GM21717 (cell line): ENCODE measurements at regions not wholly inside any gene's neighbourhood (a gene's known extent, or its start where the extent isn't known, plus 50 kb on each side); places are given as distances from the start of the nearest gene placed in this dataset.
"Not testable (repeated sequence)": the region's sequence is repeated elsewhere in the genome, so short reads cannot be mapped to it uniquely, and the experiment has no call there.

Experiments
- ATAC-seq: cut with Tn5 transposase; IDR thresholded peaks from one replicate; pipeline ENCODE4 v1.9.1; 2021; ENCODE audit warnings: mild to moderate bottlenecking, moderate library complexity; ENCODE audit not compliant: unreplicated experiment

DNA sequence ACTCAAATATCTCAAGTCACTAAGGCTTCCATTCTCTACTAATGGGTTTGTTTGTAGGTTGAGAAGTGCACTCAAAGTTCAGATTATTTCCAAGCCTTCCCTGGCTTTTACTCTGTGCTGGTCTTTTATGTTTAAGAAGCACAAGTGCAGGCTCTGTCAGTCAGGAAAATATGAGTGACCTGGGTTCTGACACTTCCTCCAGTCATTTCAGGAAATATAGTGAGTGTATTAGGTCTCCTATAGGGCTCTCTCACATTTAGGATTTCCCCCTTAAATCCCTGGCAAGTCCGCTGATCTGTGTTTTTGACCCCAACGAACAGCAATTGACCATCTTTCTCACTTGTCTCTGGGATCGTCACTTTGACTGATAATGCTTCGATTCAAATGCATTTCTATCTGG lies 210.2 kb downstream of the ARPP21 start:
- ATAC-seq, result no peak

DNA sequence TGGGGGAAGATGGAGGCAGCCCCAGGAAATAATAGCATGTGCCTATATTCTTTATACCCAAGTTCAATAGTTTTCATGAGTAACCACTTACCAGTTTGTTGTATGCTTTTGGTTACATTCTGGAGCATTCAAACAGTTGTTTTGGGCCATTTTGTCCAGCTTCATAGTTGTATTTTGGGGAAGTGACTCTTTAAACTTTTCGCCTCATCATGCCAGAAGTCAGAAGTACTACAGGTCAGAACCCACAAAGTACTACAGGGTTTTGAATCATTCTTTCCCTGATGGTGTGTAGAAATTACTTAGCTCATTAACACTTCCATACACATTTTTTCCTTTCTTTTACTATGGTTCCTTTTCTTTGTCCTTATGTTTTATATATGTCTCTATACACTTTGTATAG lies 210.6 kb downstream of the ARPP21 start:
- ATAC-seq, result no peak

DNA sequence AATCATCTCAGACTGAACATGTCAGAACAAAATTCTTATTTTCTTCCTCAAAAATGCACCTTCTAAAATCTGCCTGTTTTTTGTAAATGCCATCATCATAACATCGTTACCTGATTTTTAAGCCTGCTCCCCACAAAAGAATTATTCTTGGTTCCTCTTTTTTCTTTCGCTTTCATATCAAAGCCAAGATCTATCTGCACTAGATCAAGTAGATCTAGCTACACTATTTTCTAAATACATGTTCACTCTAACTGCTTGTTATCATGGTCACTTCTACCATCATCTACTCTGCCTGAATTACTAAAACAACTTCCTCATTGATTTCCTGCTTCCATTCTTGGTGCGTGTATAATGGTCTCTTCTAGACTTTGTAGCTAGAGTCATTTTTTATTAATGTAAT lies 217.7 kb downstream of the ARPP21 start:
- peak; percentile 95 for ATAC-seq

DNA sequence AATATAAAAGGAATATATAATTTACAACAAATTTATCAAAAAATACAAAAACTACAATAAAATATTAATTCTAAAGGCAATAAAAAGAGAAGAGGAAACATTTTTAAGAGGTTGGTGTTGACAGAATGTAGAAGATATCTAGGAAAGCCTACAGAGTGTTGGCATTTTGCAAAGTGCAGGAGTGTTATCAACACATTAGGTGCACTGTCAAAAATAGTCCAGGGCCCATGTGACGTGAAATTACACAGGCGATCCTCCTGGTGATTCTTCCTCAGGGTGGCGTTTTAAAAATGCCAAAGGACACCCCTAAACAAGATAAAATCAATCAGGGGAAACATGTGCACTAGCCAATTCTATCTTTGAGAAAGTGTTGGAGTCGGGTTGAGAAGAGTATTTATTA lies 222.7 kb downstream of the ARPP21 start:
- no peak for ATAC-seq

DNA sequence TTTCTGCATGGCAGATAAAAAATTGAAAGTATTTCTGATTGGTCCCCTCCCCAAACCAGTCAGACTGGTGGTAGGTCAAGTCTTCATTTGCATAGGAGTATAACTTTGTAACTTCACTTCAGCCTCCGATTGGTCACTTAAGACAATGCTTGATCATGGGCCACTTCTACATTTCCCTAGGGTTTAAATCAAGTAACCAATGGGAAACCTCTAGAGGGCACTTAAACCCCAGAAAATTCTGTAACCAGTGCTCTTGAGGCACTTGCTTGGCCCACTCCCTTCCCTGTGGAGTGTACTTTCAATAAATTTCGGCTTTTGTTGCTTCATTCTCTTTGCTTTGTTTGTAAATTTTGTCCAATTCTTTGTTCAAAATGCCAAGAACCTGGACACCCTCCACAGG lies 225.5 kb downstream of the ARPP21 start:
- ATAC-seq, result no peak

DNA sequence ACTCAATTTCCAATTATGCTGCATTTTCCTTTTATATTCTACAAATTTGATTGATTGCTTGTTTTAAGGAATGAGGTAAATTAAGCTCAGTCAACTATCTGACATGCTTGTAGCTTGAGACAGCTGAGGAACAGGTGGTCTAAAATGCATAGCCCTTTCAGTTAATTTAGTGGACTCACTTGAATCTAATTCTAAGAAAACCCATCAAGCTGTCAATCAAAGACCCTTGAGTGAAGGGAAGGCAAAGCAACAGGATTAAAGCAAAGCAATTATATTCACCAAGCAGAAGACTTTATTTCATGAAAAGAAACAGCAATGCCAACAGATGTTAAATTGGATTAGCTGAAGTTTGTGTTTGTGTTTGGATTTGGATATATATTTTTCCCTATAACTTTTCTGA lies 228.5 kb downstream of the ARPP21 start:
- ATAC-seq, result no peak

DNA sequence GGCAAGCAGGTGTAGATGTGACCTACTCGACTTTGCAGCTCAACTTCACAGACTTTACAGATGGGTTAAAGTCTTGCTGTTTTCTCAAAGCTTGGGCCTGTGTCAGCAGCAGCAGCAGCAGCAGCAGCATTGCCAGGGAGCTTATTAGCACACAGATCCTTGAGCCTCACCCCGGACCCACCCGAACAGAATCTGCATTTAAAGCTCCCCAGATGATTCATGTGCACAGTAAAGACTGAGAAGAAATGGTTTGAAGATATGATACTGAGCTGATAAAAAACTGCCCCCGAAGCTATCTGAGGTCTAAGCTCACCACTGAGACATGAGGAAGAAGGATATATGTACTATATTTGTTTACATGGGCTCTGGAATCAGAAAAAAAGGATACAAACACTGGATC lies 231.7 kb downstream of the ARPP21 start:
- no peak for ATAC-seq

DNA sequence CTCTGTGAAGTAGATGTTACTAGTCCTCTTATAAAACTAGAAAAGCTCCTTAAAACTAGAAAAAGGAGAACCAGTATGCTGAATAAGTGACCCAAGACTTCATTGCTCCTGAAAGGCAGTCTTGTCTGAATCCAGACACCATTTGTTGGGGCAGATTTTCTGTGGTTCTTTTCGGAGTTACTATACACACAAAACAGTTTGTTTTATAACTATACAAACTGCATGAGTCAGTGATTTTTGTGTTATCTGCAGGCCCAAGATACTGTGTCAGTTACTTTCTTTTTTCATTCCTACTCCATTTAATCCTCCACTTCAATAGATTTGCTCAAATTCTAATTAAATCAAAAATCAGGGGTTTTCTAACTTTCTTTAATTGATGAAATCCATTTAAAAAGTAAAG lies 244.6 kb downstream of the ARPP21 start:
- ATAC-seq, result no peak

DNA sequence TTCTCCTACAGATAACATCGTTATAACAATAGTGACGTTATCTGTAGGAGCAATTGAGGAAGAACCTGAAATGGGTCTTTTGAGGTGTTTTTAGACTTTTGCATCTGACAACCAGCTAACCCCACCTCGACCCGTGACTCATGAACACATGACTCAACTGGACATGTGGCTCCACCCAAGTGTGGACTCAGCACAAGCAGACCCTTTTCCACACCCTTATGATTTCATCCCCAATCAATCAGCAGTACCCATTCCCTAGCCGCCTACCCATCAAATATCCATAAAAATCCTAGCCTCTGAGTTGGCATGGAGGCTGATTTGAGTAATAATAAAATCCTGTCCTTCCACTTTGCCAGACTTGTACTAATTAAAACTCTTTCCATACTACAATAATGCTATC lies 255.4 kb downstream of the ARPP21 start:
- no peak for ATAC-seq

DNA sequence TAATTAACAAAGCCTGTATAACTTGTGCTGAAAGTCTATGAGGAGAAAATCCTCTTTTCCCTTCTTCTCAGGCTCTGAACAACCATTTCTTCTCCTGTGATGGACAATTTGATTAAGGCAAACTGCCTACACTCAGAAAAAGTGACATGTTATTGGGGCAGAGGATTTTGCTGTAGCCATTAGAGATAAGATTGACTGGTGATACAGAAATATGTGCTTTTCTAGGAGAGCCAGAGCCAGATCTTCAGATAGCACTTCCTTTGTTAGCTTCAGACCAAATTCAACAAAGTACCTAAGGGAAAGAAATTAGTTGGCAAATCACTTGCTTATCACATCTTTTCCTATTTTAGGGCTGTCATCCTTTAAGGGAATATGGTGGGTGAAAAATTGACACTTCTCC lies 259.9 kb downstream of the ARPP21 start:
- no peak for ATAC-seq

DNA sequence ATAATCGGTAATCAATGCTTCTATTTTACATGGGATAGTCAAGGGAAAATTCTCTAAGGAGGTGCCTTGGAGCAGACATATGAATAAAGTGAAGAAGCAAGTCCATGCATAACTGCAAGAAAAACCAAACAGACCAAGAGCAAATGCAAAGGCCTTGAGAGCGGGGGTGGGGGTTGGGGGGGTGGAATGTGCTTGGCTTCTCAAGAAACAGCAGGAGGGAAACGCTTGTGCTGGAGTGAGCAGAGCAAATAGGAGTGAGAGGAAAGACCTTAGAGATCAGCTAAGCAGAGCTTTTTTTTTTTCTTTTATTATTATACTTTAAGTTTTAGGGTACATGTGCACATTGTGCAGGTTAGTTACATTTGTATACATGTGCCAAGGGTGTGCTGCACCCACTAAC lies 260.8 kb downstream of the ARPP21 start:
- no peak for ATAC-seq

DNA sequence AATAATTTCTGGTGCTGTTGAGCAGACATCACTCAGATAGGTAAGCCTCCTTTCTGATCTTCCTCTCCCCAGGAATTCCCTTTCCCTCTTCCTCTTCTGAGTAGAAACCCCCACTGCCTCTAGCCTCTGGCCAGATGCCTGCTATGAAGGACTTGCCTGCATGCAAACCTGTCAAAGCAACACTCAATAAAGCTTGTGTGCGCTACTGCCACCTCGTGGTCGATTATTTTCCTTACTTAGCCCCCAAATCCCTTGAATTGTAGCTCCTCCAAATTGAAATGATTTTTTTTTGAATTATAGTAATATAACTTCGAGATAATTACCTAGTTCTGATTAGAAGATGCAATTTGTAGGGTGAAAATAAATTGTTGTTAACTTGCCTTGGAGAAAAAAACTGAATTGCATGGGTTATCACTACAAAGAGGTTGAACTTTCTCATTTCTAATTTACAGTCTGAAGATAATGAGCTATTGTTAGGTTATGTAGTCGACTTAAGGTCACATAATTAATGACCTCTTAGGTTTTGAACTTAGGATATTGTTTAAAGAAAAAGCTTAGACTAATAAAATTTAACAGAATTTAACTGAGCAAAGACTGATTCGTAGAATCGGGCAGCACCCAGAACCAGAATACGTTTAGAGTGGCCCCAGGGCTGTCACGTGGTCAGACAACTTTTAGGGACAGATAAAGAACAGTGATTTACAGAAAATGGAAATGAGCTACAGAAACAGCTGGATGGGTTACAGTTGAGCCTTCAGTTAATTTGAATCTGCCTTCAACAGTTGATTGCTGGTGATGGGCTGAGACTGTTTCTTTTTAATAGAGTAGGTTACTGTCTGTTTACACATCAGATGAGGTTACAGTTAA lies 269.3 kb downstream of the ARPP21 start:
- peak; percentile 78 for ATAC-seq

DNA sequence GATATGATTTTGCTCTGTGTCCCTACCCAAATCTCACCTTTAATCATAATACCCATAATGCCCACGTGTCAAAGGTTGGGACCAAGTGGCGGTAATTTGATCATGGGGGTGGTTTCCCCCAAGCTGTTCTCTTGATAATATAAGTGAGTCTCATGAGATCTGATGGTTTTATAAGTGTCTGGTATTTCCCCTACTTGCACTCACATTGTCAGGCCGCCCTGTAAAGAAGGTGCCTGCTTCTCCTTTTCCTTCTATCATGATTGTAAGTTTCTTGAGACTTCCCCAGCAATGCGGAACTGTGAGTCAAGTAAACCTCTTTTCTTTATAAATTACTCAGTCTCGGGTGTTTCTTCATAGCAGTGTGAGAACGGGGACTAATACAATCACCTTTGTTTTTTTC lies 279.8 kb downstream of the ARPP21 start:
- no peak for ATAC-seq

DNA sequence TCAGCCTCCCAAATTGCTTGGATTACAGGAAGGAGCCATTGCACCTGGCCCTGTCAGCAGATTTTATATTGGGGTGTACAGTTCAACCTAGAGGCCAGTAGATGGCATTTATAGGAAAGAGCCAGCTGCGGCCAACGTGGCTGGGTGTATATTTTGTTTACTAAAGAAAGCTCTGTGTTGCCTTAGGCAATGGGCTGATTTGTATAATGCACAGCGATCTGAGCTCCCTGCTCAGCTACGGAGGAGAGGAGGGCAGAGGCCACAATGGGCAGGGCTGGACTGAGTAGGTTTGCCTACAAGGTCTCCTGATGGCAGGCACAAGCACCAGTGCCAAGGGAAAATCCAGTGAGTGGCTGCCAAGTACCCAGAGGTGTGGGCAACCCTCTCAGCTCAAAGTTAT lies 282.4 kb downstream of the ARPP21 start:
- no peak for ATAC-seq

DNA sequence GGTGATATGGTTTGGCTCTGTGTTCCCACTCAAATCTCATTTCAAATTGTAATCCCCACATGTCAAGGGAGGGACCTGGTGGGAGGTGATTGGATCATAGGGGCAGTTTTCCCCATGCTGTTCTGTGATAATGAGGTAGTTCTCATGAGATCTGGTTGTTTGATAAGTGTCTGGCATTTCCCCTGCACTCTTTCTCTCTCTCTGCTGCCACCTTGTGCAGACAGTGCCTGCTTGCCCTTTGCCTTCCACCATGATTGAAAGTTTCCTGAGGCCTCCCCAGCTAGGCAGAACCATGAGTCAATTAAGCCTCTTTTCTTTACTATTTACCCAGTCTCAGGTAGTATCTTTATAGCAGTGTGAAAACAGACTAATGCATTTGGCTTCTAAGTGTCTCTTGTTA lies 284.7 kb downstream of the ARPP21 start:
- not testable (repeated sequence) for ATAC-seq

DNA sequence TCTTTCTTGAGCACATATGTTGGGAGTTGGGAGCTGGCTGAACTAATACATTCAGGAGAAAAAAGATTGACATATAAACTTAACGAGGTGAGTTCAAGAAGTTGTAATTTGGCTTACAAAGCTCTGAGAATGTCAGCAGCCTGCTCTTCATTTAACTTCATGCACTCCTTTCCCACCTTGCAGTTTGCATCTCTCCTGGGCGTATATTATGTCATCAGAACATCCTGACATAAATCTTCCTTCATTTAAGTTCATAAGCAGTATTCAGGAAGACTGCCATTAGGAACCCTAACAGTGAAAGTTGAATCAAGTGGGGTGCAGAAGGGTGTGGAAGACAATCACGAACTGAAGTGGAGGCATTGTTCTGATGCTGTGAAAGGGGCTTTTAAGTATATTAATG lies 288.1 kb downstream of the ARPP21 start:
- ATAC-seq, result no peak

DNA sequence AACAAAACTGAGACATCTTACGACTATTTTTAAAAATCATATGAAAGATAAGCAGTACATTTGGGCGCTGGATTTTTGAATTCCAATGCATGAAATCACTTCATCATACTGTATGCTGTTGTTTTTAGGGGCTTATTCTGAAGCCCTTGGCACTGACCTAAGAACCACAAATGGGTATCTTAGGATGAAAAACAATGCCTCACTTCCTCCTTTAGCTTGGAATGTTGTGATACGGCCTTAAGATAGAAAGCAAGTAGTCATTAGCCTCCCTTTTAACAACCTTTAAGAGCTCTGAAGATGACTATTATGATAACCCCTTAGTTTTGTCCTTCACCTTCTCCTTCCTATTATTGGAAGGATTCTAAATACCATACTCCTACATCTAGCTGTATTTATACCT lies 289.8 kb downstream of the ARPP21 start:
- ATAC-seq, result no peak

DNA sequence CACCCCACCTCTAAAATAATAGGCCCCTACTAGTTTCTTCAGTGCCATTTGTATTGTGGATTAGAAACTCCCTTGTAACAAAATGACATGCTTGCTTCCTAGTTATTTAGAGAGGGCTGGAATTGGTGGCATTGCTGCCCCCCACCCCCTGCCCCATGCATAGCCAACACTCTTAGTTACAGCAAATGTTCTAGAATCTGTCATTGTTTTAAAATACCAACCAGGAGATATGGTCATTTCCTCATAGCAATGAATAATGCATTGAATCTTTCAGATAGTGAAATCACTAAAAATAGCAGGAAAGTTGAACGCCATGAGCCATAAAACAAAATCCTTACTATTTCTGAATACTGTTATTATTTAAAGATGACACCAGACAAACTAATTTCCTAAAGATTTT lies 292.5 kb downstream of the ARPP21 start:
- no peak for ATAC-seq

DNA sequence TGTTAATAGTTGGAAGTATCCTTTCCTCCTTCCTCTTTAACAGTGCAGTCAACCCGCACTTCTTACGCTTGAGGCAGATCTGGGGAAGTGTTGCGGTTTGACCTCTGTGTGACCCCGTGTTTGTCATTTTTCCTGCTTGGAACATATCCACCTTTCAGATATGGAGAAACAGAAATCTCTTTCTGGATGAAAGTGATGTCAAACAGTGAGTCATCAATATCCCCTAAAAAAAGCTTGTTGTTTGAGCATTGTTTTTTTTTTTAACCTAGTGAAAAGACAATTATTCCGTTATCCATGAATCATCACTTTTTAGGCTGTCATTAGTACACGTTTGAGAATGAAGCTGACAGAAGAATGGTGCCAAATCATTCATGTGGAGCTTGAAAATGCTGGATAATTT lies 293.7 kb downstream of the ARPP21 start:
- no peak for ATAC-seq

DNA sequence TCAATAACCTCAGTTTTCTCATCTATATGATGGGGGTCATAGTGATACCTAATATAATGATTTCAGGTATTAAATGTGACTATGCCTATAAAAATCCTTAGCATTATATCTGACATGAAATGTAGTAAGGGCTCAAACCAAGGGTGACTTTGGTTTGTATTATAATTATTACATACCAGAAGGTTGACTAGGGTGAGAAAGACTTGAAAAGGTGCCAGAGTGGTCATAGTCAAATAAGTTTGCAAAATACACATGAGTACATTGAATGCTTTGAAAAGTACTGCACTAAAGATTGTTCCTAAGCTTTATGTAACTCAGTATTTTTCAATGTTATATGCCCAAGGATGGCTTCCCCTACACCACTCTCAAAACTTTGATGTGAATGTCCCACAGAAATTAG lies 297.2 kb downstream of the ARPP21 start:
- no peak for ATAC-seq

DNA sequence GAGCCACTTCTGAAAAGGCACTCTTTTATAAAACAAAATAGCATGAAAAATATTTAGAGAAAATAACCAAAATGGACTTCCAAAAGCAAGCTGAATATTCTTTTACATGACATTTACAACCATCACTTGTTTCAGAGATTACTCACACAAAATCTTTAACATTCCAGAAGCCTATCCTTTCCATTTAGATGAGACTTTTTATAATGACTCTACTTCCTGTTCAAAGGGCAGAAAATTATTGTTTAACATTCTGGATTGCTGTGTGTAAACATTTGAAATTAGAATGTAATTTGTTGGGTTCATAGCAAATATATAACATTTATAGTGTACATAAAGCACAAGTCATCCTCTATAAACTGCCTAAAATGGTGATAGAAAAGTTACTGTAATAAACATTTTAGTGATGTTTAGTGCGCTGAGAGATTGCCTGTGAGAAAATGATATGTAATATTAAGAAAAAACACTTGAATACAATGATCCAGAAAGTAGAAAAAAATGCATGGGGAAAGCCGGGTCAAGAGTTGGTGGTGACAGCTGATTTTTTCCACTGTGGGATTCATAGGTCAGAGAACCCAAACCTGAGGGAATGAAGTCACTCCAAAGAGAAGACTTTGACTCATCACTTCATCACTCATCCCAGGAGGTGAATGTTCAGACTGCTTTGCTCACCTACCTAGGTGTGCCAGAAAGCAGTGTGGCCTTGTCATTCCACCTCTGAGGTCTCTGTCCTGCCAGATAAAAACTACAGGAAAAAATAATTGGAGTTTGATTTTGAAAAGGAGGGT lies 305.8 kb downstream of the ARPP21 start:
- ATAC-seq, result no peak

DNA sequence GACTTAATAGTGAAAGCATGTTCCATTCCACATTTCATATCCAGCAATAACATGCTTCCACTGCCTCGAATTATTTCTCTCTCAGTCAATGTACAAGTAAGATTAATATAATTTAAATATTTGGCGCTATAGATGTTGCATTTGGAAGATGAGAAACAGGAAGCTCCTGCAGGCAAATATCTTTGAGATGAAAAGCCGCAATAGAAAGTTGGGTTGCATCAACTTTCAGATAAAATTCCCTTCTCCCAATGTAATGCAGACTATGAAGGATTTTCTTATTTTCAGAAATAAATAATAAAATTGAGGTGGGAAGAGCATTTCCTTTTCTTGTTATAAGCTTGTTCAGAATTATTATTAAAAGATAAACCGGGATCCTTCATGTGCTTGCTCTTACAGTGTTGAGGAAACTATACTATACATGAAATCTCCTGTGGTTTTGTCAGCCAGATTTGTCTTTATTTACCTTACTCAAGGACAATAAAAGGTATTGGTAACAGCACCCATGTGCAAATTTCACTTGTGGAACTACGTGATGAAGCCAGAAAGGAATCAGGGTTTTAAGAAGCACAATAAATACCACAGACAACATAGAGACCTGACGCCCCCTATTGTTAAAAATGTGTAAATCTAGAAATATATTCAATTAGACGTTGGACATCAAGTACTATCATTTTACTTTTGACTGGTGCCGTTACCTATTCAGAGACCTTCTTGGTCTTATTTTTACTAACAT lies 307.0 kb downstream of the ARPP21 start:
- ATAC-seq, result no peak
